HCT116 (cell line): ENCODE measurements at regions not wholly inside any gene's neighbourhood (a gene's known extent, or its start where the extent isn't known, plus 50 kb on each side); places are given as distances from the start of the nearest gene placed in this dataset.

Experiments
- ATAC-seq: fragments of 200-7000 bp; cut with Tn5 transposase; 2 replicates; pipeline ENCODE4 v1.9.1; 2020; ENCODE audit warnings: mild to moderate bottlenecking, moderate library complexity
- BruUV-seq: library from RNA; stranded (reverse); fragments of 400-500 nt; replicated peaks from 2 replicates; lab custom pipeline; 2021; lab: Mats Ljungman, UMichigan
- CTCF ChIA-PET: fragments of 300-600 bp; sonication (Branson Sonifier 250); formaldehyde crosslinking; loops from one replicate; lab custom pipeline; 2021; ENCODE audit warnings: antibody characterized with exemption; lab: Charles Lee
- POLR2A ChIA-PET: fragments of 300-600, 350-600 bp; sonication (Branson Sonifier 250); formaldehyde crosslinking; loops from one replicate; lab custom pipeline; 2021; ENCODE audit warnings: antibody characterized with exemption; lab: Charles Lee
- RAD21 ChIA-PET, 2 experiments: fragments of 300-600 bp; sonication (Branson Sonifier 250); formaldehyde crosslinking; loops; one replicate each; lab custom pipeline; 2023; ENCODE audit warnings: low total read pairs in 2 of 2; ENCODE audit not compliant: uncharacterized antibody in 2 of 2, unreplicated experiment in 2 of 2, low non-redundant PET in 1 of 2; lab: Charles Lee
- DNase-seq: peaks from one replicate; pipeline ENCODE4 v3.0.0-alpha.2; 2010; ENCODE audit warnings: low read depth, low spot score
- H2AFZ ChIP-seq: fragments of 200-600 bp; shearing (Covaris generic), sonication (generic); 2 replicates; pipeline ENCODE4 v1.6.1; 2017; ENCODE audit warnings: low read depth, mixed run types, mixed read lengths, antibody characterized with exemption, low read length; ENCODE audit not compliant: poor library complexity, severe bottlenecking
- H3K27ac ChIP-seq: 2 replicates; pipeline ENCODE4 v1.5.1; 2012; ENCODE audit warnings: low read depth, low read length
- H3K27me3 ChIP-seq: fragments of 200-600 bp; sonication (generic); 2 replicates; pipeline ENCODE4 v1.6.1; 2016; ENCODE audit warnings: mixed run types, low read length, mixed read lengths; ENCODE audit not compliant: insufficient read depth
- H3K36me3 ChIP-seq, 2 experiments: fragments of 200-500 bp in 1 of 2; fragments of 200-600 bp in 1 of 2; sonication (Bioruptor generic) in 1 of 2; sonication (generic) in 1 of 2; 2 replicates each; pipeline versions ENCODE4 v1.5.1 to v1.6.1; 2014 to 2016; ENCODE audit warnings: low read length in 2 of 2, inconsistent platforms in 1 of 2, mixed read lengths in 1 of 2, mixed run types in 1 of 2; ENCODE audit not compliant: insufficient read depth in 2 of 2, control insufficient read depth in 1 of 2
- H3K4me1 ChIP-seq, 2 experiments: fragments of 200-600 bp in 1 of 2; sonication (generic) in 1 of 2; 2 replicates each; pipeline versions ENCODE4 v1.5.1 to v1.6.1; 2012 to 2017; ENCODE audit warnings: low read length in 2 of 2, inconsistent platforms in 1 of 2, mild to moderate bottlenecking in 1 of 2, mixed read lengths in 1 of 2, mixed run types in 1 of 2, moderate library complexity in 1 of 2; ENCODE audit not compliant: insufficient read depth in 2 of 2, control insufficient read depth in 1 of 2
- H3K4me2 ChIP-seq: fragments of 200-600 bp; sonication (generic); 2 replicates; pipeline ENCODE4 v1.6.1; 2017; ENCODE audit warnings: mixed run types, low read length, mixed read lengths
- H3K4me3 ChIP-seq, 2 experiments: fragments of 200-600 bp in 1 of 2; sonication (generic) in 1 of 2; replicated peaks in 1 of 2; 2 replicates each; pipeline ENCODE4 v1.5.1; 2011 to 2016; ENCODE audit warnings: low read length in 2 of 2, control low read depth in 1 of 2, low read depth in 1 of 2, mild to moderate bottlenecking in 1 of 2, mixed read lengths in 1 of 2, mixed run types in 1 of 2
- H3K79me2 ChIP-seq: fragments of 200-600 bp; sonication (generic); 2 replicates; pipeline ENCODE4 v1.6.1; 2017; ENCODE audit warnings: mild to moderate bottlenecking, mixed run types, low read length, moderate library complexity, mixed read lengths; ENCODE audit not compliant: insufficient read depth
- H3K9ac ChIP-seq: fragments of 200-600 bp; sonication (generic); 2 replicates; pipeline ENCODE4 v1.6.1; 2016; ENCODE audit warnings: low read length, mixed read lengths
- H3K9me2 ChIP-seq: fragments of 200-600 bp; sonication (generic), shearing (Covaris generic); 2 replicates; pipeline ENCODE4 v1.6.1; 2017; ENCODE audit warnings: mixed run types, mild to moderate bottlenecking, moderate library complexity; ENCODE audit not compliant: insufficient read depth
- H3K9me3 ChIP-seq, 2 experiments: fragments of 200-500 bp in 1 of 2; fragments of 200-600 bp in 1 of 2; sonication (Bioruptor generic) in 1 of 2; sonication (generic) in 1 of 2; 2 replicates each; pipeline ENCODE4 v1.6.1; 2014 to 2017; ENCODE audit warnings: low read length in 2 of 2, mixed read lengths in 2 of 2, inconsistent platforms in 1 of 2, low read depth in 1 of 2, mild to moderate bottlenecking in 1 of 2, mixed run types in 1 of 2, moderate library complexity in 1 of 2; ENCODE audit not compliant: control insufficient read depth in 1 of 2, insufficient read depth in 1 of 2
- H4K20me1 ChIP-seq: fragments of 200-600 bp; sonication (generic), shearing (Covaris generic); 2 replicates; pipeline ENCODE4 v1.6.1; 2017; ENCODE audit warnings: mixed run types, mild to moderate bottlenecking, moderate library complexity; ENCODE audit not compliant: insufficient read depth
- CBX3 ChIP-seq: IDR thresholded peaks from 2 replicates; pipeline ENCODE4 v1.6.1; 2012; ENCODE audit warnings: low read depth
- CTCF ChIP-seq, 3 experiments: fragments of 200-600 bp in 1 of 3; sonication (generic) in 1 of 3; IDR thresholded peaks in 2 of 3; conservative IDR thresholded peaks in 1 of 3; 2 replicates each; pipeline ENCODE4 v1.5.1; 2012 to 2017; ENCODE audit warnings: low read depth in 2 of 3, low read length in 2 of 3, antibody characterized with exemption in 1 of 3, borderline replicate concordance in 1 of 3, control low read depth in 1 of 3, mild to moderate bottlenecking in 1 of 3, mixed read lengths in 1 of 3, mixed run types in 1 of 3, moderate library complexity in 1 of 3; ENCODE audit not compliant: insufficient read depth in 1 of 3
- EGR1 ChIP-seq: IDR thresholded peaks from 2 replicates; pipeline ENCODE4 v1.6.1; 2012; ENCODE audit warnings: low read depth
- EZH2 ChIP-seq: fragments of 200-600 bp; sonication (generic); IDR thresholded peaks from 2 replicates; pipeline ENCODE4 v1.6.1; 2017; ENCODE audit warnings: antibody characterized with exemption, mixed run types
- EZH2phosphoT487 ChIP-seq: fragments of 200-600 bp; IDR thresholded peaks from 2 replicates; pipeline ENCODE4 v1.6.1; 2018; ENCODE audit warnings: antibody characterized with exemption, borderline replicate concordance
- JUND ChIP-seq: IDR thresholded peaks from 2 replicates; pipeline ENCODE4 v1.6.1; 2012
- RAD21 ChIP-seq: IDR thresholded peaks from 2 replicates; pipeline ENCODE4 v1.6.1; 2012; ENCODE audit warnings: low read depth, mild to moderate bottlenecking
- intact Hi-C: fragments of 100-400 bp; cut with micrococcal nuclease; formaldehyde crosslinking; loops from 2 replicates; pipeline ENCODE4 v1.10.0; 2022

DNA sequence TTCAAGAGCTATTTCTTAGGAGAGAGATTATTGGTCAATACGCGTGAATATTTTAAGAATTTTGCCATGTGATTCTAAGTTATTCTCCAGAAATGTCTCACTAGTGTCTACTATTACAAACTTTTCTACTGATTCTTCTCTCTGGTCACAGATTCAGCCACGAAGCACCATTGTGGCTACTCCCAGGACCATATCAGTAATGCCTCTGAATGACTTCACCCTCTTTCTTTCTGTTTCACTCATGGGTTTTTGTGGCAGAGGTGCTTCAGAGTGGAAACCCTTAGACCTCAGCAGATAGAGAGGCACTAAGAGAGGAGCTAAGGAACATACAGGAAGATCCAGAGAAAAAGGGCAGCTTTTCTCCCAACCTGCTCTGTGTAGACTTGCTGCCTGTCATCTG is 211.3 kb downstream of the CBLN4 start:
- Histone ChIP-seq H3K9me2 (no peaks in the 10 kb centered on the region), H3K36me3 (no peaks in the 10 kb centered on the region), H3K4me2 (no peak overlapping the region), H3K27me3 (no peaks in the 10 kb centered on the region), H3K4me3 (no peak overlapping the region), H3K4me1 (no peaks in the 10 kb centered on the region), H2AFZ (no peak overlapping the region), H3K9me3 (peaks cover 9 to 30% of the 10 kb centered on the region in 2 experiments; a peak in 2 of 4 replicates), H3K27ac (no peak overlapping the region), H4K20me1 (no peaks in the 10 kb centered on the region), H3K79me2 (no peaks in the 10 kb centered on the region), H3K9ac (no peak overlapping the region)
- ATAC-seq (no peak), DNase-seq (no peak)
- ChIA-PET RAD21 (no interaction called here), CTCF (no interaction called here), POLR2A (no interaction called here)
- TF ChIP-seq CBX3 (no peak), CTCF (IDR thresholded peaks at IDR 0.05 in 2 of 3, conservative IDR thresholded peaks at IDR 0.05 in 1 of 3; ENCODE audit: borderline replicate concordance in 1 of 3, insufficient read depth in 1 of 3, low read depth in 2 of 3, low read length in 2 of 3) (no peak), EGR1 (no peak), JUND (no peak), RAD21 (no peak), EZH2 (no peak)
- no TSS peak for BruUV-seq
- intact Hi-C loops: no loop called here

- BruUV-seq: no TSS peak
- ATAC-seq (no peak), DNase-seq (no peak)
- H3K36me3 ChIP-seq: no peaks in the 10 kb centered on the region
- no peak overlapping the region for H3K27ac ChIP-seq
- H2AFZ ChIP-seq: no peak overlapping the region
- intact Hi-C loops: no loop called here
- H3K9me2 ChIP-seq: no peaks in the 10 kb centered on the region
- peaks cover 9 to 37% of the 10 kb centered on the region in 2 experiments; a peak in 2 of 4 replicates for H3K9me3 ChIP-seq
- H4K20me1 ChIP-seq: no peaks in the 10 kb centered on the region
- no peaks in the 10 kb centered on the region for H3K4me1 ChIP-seq
- no peaks in the 10 kb centered on the region for H3K79me2 ChIP-seq
- H3K4me2 ChIP-seq: no peak overlapping the region
- ChIA-PET RAD21 (no interaction called here), POLR2A (no interaction called here), CTCF (no interaction called here)
- no peak overlapping the region for H3K9ac ChIP-seq
- TF ChIP-seq EZH2phosphoT487: no peak
- no peak for TF ChIP-seq EGR1
- H3K27me3 ChIP-seq: no peaks in the 10 kb centered on the region
- no peak overlapping the region for H3K4me3 ChIP-seq
These were observed 213.3 kb downstream of the CBLN4 start for GRCh38 chr20:55792049-55792448.
